H9 (cell line): ENCODE measurements at regions not wholly inside any gene's neighbourhood (a gene's known extent, or its start where the extent isn't known, plus 50 kb on each side); places are given as distances from the start of the nearest gene placed in this dataset.

ENCODE experiments used
- DNase-seq: peaks from one replicate; pipeline ENCODE4 v3.0.0-alpha.2; 2017
- H2AFZ ChIP-seq: one replicate; pipeline ENCODE4 v1.6.1; 2013; ENCODE audit warnings: mild to moderate bottlenecking, low read length, control low read depth, moderate library complexity
- H2AK5ac ChIP-seq: 2 replicates; pipeline ENCODE4 v1.6.1; 2013; ENCODE audit warnings: low read length, control low read depth, mixed read lengths; ENCODE audit not compliant: insufficient read length
- H2BK120ac ChIP-seq: one replicate; pipeline ENCODE4 v1.6.1; 2013; ENCODE audit warnings: low read depth, mild to moderate bottlenecking, low read length, control low read depth, inconsistent platforms; ENCODE audit not compliant: poor library complexity, severe bottlenecking
- H2BK12ac ChIP-seq: 2 replicates; pipeline ENCODE4 v1.6.1; 2013; ENCODE audit warnings: low read length, control low read depth, mixed read lengths, low read depth; ENCODE audit not compliant: insufficient read length
- H2BK15ac ChIP-seq: 2 replicates; pipeline ENCODE4 v1.6.1; 2013; ENCODE audit warnings: low read depth, low read length, control low read depth
- H2BK20ac ChIP-seq: one replicate; pipeline ENCODE4 v1.6.1; 2013; ENCODE audit warnings: low read depth, mild to moderate bottlenecking, low read length, control low read depth, inconsistent platforms; ENCODE audit not compliant: poor library complexity, severe bottlenecking
- H2BK5ac ChIP-seq: 2 replicates; pipeline ENCODE4 v1.6.1; 2013; ENCODE audit warnings: low read length, control low read depth, mixed read lengths; ENCODE audit not compliant: insufficient read length
- H3K14ac ChIP-seq: 2 replicates; pipeline ENCODE4 v1.6.1; 2013; ENCODE audit warnings: low read length, control low read depth; ENCODE audit not compliant: insufficient read depth
- H3K18ac ChIP-seq: 2 replicates; pipeline ENCODE4 v1.6.1; 2013; ENCODE audit warnings: low read depth, mild to moderate bottlenecking, mixed read lengths, low read length, control low read depth; ENCODE audit not compliant: insufficient read length
- H3K23ac ChIP-seq: 2 replicates; pipeline ENCODE4 v1.6.1; 2013; ENCODE audit warnings: low read length, control low read depth, mixed read lengths, low read depth; ENCODE audit not compliant: insufficient read length
- H3K23me2 ChIP-seq: 2 replicates; pipeline ENCODE4 v1.6.1; 2013; ENCODE audit warnings: low read depth, mild to moderate bottlenecking, mixed read lengths, low read length, control low read depth; ENCODE audit not compliant: insufficient read length, poor library complexity, severe bottlenecking
- H3K27ac ChIP-seq: 2 replicates; pipeline ENCODE4 v1.5.1; 2013; ENCODE audit warnings: low read length, control low read depth, mixed read lengths, low read depth; ENCODE audit not compliant: insufficient read length
- H3K27me3 ChIP-seq: 2 replicates; pipeline ENCODE4 v1.6.1; 2013; ENCODE audit warnings: low read length, control low read depth, inconsistent platforms; ENCODE audit not compliant: insufficient read depth
- H3K4ac ChIP-seq: 2 replicates; pipeline ENCODE4 v1.6.1; 2013; ENCODE audit warnings: low read depth, mild to moderate bottlenecking, control low read depth, inconsistent platforms, low read length, moderate library complexity
- H3K4me1 ChIP-seq: 2 replicates; pipeline ENCODE4 v1.6.1; 2013; ENCODE audit warnings: low read length, control low read depth, inconsistent platforms; ENCODE audit not compliant: insufficient read depth
- H3K4me2 ChIP-seq: 2 replicates; pipeline ENCODE4 v1.6.1; 2013; ENCODE audit warnings: low read length, control low read depth, mixed read lengths; ENCODE audit not compliant: insufficient read length, insufficient read depth
- H3K56ac ChIP-seq: 2 replicates; pipeline ENCODE4 v1.6.1; 2013; ENCODE audit warnings: low read depth, mild to moderate bottlenecking, mixed read lengths, low read length, control low read depth; ENCODE audit not compliant: insufficient read length
- H3K79me1 ChIP-seq: 2 replicates; pipeline ENCODE4 v1.6.1; 2013; ENCODE audit warnings: low read depth, mild to moderate bottlenecking, moderate library complexity, low read length, control low read depth, inconsistent platforms; ENCODE audit not compliant: insufficient read depth, poor library complexity, severe bottlenecking
- H3K79me2 ChIP-seq: 2 replicates; pipeline ENCODE4 v1.6.1; 2013; ENCODE audit warnings: low read length, control low read depth, inconsistent platforms; ENCODE audit not compliant: insufficient read depth
- H3K9ac ChIP-seq: 2 replicates; pipeline ENCODE4 v1.6.1; 2013; ENCODE audit warnings: low read length, control low read depth, mixed read lengths; ENCODE audit not compliant: insufficient read length; ENCODE audit errors: extremely low read depth
- H3K9me3 ChIP-seq: one replicate; pipeline ENCODE4 v1.6.1; 2013; ENCODE audit warnings: low read depth, low read length, inconsistent platforms; ENCODE audit not compliant: control insufficient read depth
- H3T11ph ChIP-seq: one replicate; pipeline ENCODE4 v1.6.1; 2013; ENCODE audit warnings: mild to moderate bottlenecking, low read length, control low read depth, inconsistent platforms
- H4K20me1 ChIP-seq: one replicate; pipeline ENCODE4 v1.6.1; 2013; ENCODE audit not compliant: control insufficient read depth, insufficient read length, insufficient read depth
- H4K5ac ChIP-seq: 2 replicates; pipeline ENCODE4 v1.6.1; 2013; ENCODE audit warnings: low read depth, mild to moderate bottlenecking, mixed read lengths, low read length, control low read depth; ENCODE audit not compliant: insufficient read length
- H4K8ac ChIP-seq: replicated peaks from 2 replicates; pipeline ENCODE4 v1.6.1; 2013; ENCODE audit warnings: low read length, control low read depth, mixed read lengths, low read depth; ENCODE audit not compliant: insufficient read length
- H4K91ac ChIP-seq: 2 replicates; pipeline ENCODE4 v1.6.1; 2013; ENCODE audit warnings: low read depth, mild to moderate bottlenecking, moderate library complexity, mixed read lengths, low read length, control low read depth; ENCODE audit not compliant: insufficient read length
- H3K27ac Mint-ChIP-seq, 3 experiments: 2 replicates in 2 of 3; 3 replicates in 1 of 3; pipeline ENCODE4 v1.8.0; 2020 to 2021; ENCODE audit warnings: mixed read lengths in 3 of 3, mild to moderate bottlenecking in 1 of 3, moderate library complexity in 1 of 3
- H3K27me3 Mint-ChIP-seq: 2 replicates; pipeline ENCODE4 v1.8.0; 2021; ENCODE audit warnings: low read depth, mild to moderate bottlenecking, moderate library complexity, mixed read lengths
- H3K36me3 Mint-ChIP-seq, 3 experiments: 2 replicates in 2 of 3; 3 replicates in 1 of 3; pipeline ENCODE4 v1.8.0; 2020 to 2021; ENCODE audit warnings: low read depth in 3 of 3, mixed read lengths in 3 of 3; ENCODE audit not compliant: insufficient read depth in 1 of 3
- H3K4me1 Mint-ChIP-seq, 2 experiments: 2 replicates each; pipeline ENCODE4 v1.8.0; 2020; ENCODE audit warnings: mixed read lengths in 2 of 2
- H3K4me3 Mint-ChIP-seq, 2 experiments: 2 replicates in 1 of 2; 3 replicates in 1 of 2; pipeline ENCODE4 v1.8.0; 2020 to 2021; ENCODE audit warnings: mild to moderate bottlenecking in 2 of 2, mixed read lengths in 2 of 2, moderate library complexity in 1 of 2
- H3K9me3 Mint-ChIP-seq, 2 experiments: 2 replicates in 1 of 2; 3 replicates in 1 of 2; pipeline ENCODE4 v1.8.0; 2020; ENCODE audit warnings: mild to moderate bottlenecking in 2 of 2, mixed read lengths in 2 of 2, moderate library complexity in 1 of 2
- WGBS: extraction: QIAGEN DNeasy Blood & Tissue Kit; methylation state at CpG from one replicate; pipeline ENCODE4 v1.1.7; 2013; ENCODE audit warnings: missing lambda C conversion rate, low lambda C conversion rate, mixed read lengths; ENCODE audit not compliant: insufficient read length; ENCODE audit errors: extremely low coverage; 5-methylcytosine and 5-hydroxymethylcytosine counted together
- TF ChIP-seq, protein P1 (sequence below): fragments of 200-600 bp; sonication (generic); conservative IDR thresholded peaks from 3 replicates; pipeline ENCODE4 v1.8.0; 2021; ENCODE audit warnings: antibody characterized with exemption, mild to moderate bottlenecking

DNA sequence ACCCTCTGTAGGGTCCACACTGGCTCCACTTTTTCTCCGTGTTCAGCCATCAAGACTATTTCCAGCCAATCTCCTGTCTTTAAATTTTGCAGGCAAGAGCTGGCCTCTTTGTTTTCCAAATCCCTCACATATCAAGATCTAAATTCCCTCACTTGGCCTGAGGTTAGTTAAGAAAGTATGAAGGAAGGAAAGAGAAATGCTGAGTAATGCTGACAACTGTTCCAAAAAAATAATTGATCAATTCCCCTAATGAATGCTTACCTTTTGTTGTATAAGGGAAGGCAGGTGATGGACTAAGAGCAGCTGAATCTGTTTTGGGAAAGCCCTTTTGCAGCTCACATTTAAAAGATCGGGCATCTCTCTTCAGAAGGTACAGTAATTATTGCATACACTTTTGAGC lies 105.1 kb upstream of the KCNJ16 start:
- H2AK5ac ChIP-seq = no peak overlapping the region
- no peaks in the 10 kb centered on the region for H3K27me3 Mint-ChIP-seq
- peaks cover 0 to 2% (median 0%) of the 10 kb centered on the region in 3 experiments; a peak in 1 of 7 replicates for H3K36me3 Mint-ChIP-seq
- no peak overlapping the region for H3K4me3 Mint-ChIP-seq
- H3K18ac ChIP-seq = no peak overlapping the region
- H3K4me1 Mint-ChIP-seq = no peaks in the 10 kb centered on the region
- H3K4ac ChIP-seq = no peak overlapping the region
- no peak for DNase-seq
- no peak overlapping the region for H3K14ac ChIP-seq
- H3K56ac ChIP-seq = no peak overlapping the region
- H3K9me3 ChIP-seq = no peaks in the 10 kb centered on the region
- no peak overlapping the region for H2AFZ ChIP-seq
- no peaks in the 10 kb centered on the region for H3K79me1 ChIP-seq
- H2BK120ac ChIP-seq = no peak overlapping the region
- no peak overlapping the region for H3K4me2 ChIP-seq
- no peak overlapping the region for H3K27ac ChIP-seq
- H2BK15ac ChIP-seq = no peak overlapping the region
- WGBS = no CpG with 5 or more reads among the region's 2 CpGs
- no peak overlapping the region for H4K5ac ChIP-seq
- TF ChIP-seq, protein P1, sequence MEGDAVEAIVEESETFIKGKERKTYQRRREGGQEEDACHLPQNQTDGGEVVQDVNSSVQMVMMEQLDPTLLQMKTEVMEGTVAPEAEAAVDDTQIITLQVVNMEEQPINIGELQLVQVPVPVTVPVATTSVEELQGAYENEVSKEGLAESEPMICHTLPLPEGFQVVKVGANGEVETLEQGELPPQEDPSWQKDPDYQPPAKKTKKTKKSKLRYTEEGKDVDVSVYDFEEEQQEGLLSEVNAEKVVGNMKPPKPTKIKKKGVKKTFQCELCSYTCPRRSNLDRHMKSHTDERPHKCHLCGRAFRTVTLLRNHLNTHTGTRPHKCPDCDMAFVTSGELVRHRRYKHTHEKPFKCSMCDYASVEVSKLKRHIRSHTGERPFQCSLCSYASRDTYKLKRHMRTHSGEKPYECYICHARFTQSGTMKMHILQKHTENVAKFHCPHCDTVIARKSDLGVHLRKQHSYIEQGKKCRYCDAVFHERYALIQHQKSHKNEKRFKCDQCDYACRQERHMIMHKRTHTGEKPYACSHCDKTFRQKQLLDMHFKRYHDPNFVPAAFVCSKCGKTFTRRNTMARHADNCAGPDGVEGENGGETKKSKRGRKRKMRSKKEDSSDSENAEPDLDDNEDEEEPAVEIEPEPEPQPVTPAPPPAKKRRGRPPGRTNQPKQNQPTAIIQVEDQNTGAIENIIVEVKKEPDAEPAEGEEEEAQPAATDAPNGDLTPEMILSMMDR = no peak
- no peak overlapping the region for H3T11ph ChIP-seq
- H2BK12ac ChIP-seq = no peak overlapping the region
- H3K23me2 ChIP-seq = no peaks in the 10 kb centered on the region
- H2BK20ac ChIP-seq = no peak overlapping the region
- no peak overlapping the region for H4K8ac ChIP-seq
- H3K4me1 ChIP-seq = no peaks in the 10 kb centered on the region
- H3K27ac Mint-ChIP-seq = no peak overlapping the region
- H3K79me2 ChIP-seq = no peaks in the 10 kb centered on the region
- no peaks in the 10 kb centered on the region for H3K27me3 ChIP-seq
- peaks cover 2 to 5% of the 10 kb centered on the region in 2 experiments; a peak in 2 of 5 replicates for H3K9me3 Mint-ChIP-seq
- no peak overlapping the region for H4K91ac ChIP-seq
- no peaks in the 10 kb centered on the region for H4K20me1 ChIP-seq
- no peak overlapping the region for H3K23ac ChIP-seq
- H3K9ac ChIP-seq = no peak overlapping the region
- H2BK5ac ChIP-seq = no peak overlapping the region
